AG09319 (cell line): ENCODE measurements at regions not wholly inside any gene's neighbourhood (a gene's known extent, or its start where the extent isn't known, plus 50 kb on each side); places are given as distances from the start of the nearest gene placed in this dataset.

Source experiments
- DNase-seq: peaks from one replicate; pipeline ENCODE4 v3.0.0-alpha.2; 2010; ENCODE audit warnings: low read depth; ENCODE audit errors: extremely low read depth
- TF ChIP-seq, protein P1 (sequence below): IDR thresholded peaks from 2 replicates; pipeline ENCODE4 v1.5.1; 2011; ENCODE audit warnings: low read depth, mild to moderate bottlenecking, inconsistent platforms, low read length, moderate library complexity

DNA sequence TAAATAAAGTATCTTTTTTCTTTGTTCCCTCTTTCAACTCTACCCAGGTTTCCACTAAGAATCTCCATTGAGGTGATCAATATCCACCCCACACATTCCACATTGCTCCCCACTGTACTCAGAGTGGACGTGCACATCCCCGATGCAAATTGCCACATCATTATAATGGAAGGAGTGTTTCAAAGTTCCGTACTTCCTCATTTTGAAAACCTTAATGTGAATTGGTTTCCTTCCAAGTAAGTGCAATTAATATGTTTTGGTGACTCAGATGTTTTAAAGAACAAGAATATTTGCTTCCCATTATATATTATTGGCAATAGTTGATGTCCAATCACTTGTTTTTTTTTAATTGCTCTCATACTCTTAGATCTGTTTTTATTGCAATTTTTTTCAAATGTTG lies 463.6 kb downstream of the HACE1 start:
- no peak for DNase-seq
- TF ChIP-seq, protein P1, sequence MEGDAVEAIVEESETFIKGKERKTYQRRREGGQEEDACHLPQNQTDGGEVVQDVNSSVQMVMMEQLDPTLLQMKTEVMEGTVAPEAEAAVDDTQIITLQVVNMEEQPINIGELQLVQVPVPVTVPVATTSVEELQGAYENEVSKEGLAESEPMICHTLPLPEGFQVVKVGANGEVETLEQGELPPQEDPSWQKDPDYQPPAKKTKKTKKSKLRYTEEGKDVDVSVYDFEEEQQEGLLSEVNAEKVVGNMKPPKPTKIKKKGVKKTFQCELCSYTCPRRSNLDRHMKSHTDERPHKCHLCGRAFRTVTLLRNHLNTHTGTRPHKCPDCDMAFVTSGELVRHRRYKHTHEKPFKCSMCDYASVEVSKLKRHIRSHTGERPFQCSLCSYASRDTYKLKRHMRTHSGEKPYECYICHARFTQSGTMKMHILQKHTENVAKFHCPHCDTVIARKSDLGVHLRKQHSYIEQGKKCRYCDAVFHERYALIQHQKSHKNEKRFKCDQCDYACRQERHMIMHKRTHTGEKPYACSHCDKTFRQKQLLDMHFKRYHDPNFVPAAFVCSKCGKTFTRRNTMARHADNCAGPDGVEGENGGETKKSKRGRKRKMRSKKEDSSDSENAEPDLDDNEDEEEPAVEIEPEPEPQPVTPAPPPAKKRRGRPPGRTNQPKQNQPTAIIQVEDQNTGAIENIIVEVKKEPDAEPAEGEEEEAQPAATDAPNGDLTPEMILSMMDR = no peak

- TF ChIP-seq, protein P1 = no peak
- DNase-seq = no peak
Measured at GRCh38 chr6:104381907-104382306, 477.8 kb downstream of the HACE1 start.

GRCh38 chr6:104365451-104366234 lies 494.1 kb downstream of the HACE1 start:
- DNase-seq = no peak
- TF ChIP-seq, protein P1 = no peak

DNA sequence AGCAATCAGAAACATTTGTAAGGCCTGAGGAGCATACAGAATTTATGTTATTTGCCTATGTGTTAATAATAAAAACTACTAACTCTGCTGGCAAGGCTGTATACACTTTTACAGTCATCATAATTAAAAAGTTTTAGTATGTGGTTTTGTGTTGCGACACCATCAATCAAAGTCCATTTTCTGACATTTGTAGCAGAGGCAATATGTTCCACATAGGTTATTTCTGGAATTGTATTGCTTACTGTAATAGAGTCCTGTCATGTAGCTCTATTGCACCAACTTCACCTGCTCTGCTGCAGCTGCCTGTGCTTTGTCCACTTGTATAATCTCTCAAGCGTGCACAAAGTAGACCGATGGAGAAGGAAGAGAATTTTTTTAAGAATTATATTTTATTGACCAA lies 501.8 kb downstream of the HACE1 start:
- DNase-seq = no peak
- TF ChIP-seq, protein P1 = no peak

GRCh38 chr6:104356197-104356596 lies 503.5 kb downstream of the HACE1 start:
- TF ChIP-seq, protein P1 = no peak
- DNase-seq = no peak

DNA sequence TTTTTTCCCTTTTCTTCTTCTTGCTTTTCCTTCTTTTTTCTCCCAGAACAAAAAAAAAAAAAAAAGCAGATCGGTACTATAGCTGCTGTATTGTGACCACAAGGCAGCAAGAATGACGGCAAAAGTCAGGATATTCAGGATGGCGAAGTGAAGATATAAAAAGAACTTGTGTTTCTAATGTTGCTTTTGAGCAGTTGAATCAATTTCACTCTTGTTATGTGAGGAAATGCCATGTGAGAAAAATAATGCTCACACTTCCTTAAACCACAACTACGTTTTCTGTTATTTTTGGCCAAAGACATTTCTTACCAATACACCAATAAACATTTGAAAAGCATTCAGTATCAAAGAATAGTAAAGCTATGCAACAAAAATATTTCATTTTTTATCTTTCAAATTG lies 510.5 kb downstream of the HACE1 start:
- DNase-seq = no peak
- TF ChIP-seq, protein P1 = no peak

DNA sequence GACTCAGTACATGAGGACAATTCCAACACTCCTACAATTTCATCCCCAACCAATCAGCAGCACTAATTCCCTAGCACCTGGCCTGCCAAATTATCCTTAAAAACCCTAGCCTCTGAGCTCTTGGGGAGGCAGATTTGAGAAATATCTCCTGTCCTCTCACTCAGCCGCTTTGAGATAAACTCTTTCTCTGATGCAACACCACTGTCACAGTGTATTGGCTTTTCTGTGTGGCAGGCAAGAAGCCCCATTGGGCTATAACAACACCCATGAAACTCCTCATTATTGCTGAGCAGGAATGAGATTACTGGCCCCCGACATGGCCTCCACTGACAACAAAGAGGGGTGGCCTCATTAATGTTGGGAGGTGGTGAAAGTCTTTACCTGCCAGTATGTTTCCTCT lies 515.5 kb downstream of the HACE1 start:
- TF ChIP-seq, protein P1 = no peak
- no peak for DNase-seq
